Adipocyte (in vitro differentiated cells): ENCODE measurements at regions not wholly inside any gene's neighbourhood (a gene's known extent, or its start where the extent isn't known, plus 50 kb on each side); places are given as distances from the start of the nearest gene placed in this dataset.

ENCODE experiments used
- DNase-seq: peaks from one replicate; pipeline ENCODE4 v3.0.0-alpha.2; 2015; ENCODE audit warnings: low read depth
- H3K27me3 ChIP-seq: replicated peaks from 2 replicates; pipeline ENCODE4 v1.7.0; 2013; ENCODE audit warnings: mild to moderate bottlenecking, low read length, moderate library complexity; ENCODE audit not compliant: control insufficient read depth, insufficient read depth
- H3K36me3 ChIP-seq: 2 replicates; pipeline ENCODE4 v1.7.0; 2013; ENCODE audit warnings: low read length, mild to moderate bottlenecking, moderate library complexity; ENCODE audit not compliant: control insufficient read depth, insufficient read depth, severe bottlenecking
- H3K4me1 ChIP-seq: 2 replicates; pipeline ENCODE4 v1.7.0; 2013; ENCODE audit warnings: mild to moderate bottlenecking, low read length, moderate library complexity; ENCODE audit not compliant: control insufficient read depth, insufficient read depth
- H3K4me3 ChIP-seq: 2 replicates; pipeline ENCODE4 v1.7.0; 2013; ENCODE audit warnings: mild to moderate bottlenecking, low read length, moderate library complexity
- H3K9ac ChIP-seq: 2 replicates; pipeline ENCODE4 v1.7.0; 2013; ENCODE audit warnings: mild to moderate bottlenecking, low read length, moderate library complexity
- H3K9me3 ChIP-seq: 2 replicates; pipeline ENCODE4 v1.7.0; 2013; ENCODE audit warnings: mild to moderate bottlenecking, low read length, moderate library complexity; ENCODE audit not compliant: control insufficient read depth

GRCh38 chr22:33111491-33111890, 53.3 kb upstream of the SYN3 start:
- no peak overlapping the region for H3K9ac ChIP-seq
- no peaks in the 10 kb centered on the region for H3K9me3 ChIP-seq
- no peak for DNase-seq
- no peak overlapping the region for H3K4me3 ChIP-seq
- H3K4me1 ChIP-seq = no peaks in the 10 kb centered on the region
- no peaks in the 10 kb centered on the region for H3K36me3 ChIP-seq
- peaks cover 2% of the 10 kb centered on the region for H3K27me3 ChIP-seq

DNA sequence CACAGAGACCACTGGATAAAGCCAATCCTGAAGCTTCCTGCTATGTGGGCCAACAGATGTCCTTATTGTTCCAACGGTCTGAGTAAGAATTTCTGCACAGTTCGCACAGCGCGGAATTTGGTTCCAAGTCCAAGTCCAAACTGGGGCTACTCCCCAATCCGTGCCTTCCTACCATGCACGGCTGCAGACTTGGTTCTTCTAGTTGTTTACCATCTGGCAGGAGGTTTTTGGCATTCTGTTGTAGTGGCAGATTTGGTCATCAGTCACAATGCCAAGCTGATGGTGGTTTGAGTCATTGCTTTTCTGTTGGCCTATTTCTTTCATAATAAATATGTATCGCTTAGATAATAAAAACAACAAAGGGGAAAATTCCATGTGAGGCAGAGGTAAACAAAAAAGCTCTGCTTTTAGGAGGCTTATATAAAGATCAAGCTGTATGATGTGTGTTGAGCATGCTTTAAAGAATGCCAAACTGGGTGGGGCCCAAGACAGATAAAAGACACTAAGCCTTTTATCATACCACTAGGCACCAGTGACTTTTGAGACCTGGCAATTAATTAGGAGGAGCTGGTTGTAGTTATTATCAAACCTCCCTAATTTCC, 52.5 kb upstream of the SYN3 start:
- Histone ChIP-seq H3K4me3 (no peak overlapping the region), H3K27me3 (peaks cover 2% of the 10 kb centered on the region)

DNA sequence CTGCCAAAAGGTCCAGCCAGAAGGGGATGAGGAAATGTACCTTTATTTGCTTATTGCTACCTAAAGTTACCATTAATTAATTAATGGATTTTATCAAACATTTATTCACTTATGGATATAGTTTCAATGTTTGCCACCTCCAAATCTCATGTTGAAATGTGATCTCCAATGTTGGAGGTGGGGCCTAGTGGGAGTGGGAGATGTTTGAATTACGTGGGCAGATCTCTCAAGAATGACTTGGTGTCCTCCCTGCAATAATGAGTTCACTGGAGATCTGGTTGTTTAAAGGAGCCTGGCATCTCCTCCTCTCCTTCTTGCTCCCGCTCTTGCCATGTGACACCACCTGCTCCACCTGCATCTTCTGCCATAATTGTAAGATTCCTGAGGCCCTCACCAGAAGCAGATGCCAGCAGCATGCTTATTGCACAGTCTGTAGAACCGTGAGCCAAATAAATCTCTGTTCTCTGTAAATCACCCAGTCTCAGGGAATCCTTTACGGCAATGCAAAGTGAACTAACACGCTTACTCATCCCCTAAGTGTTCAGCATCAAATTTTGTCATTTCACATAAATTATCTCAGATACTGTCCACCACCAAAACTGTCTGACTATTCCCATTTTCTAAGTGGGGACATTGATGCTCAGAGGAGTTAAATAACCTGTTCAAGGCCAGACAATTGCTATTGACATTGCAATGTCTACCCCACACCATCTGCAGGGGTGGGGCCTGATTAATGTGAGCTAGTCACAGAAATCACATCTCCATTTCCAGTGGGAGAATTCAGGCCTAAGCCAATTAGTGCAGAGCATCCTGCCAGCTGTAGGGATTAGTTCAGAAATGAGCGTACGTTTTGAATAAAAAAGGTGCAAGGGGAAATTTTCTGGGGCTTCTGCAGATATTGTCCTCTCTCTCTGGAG, 51.6 kb upstream of the SYN3 start:
- Histone ChIP-seq H3K9ac (no peak overlapping the region), H3K36me3 (no peaks in the 10 kb centered on the region), H3K9me3 (no peaks in the 10 kb centered on the region), H3K27me3 (peaks cover 2% of the 10 kb centered on the region), H3K4me1 (peaks cover 4% of the 10 kb centered on the region), H3K4me3 (no peak overlapping the region)
- DNase-seq = no peak

More for the DNA sequence above, 52.5 kb upstream of the SYN3 start:
- Histone ChIP-seq H3K9me3 (no peaks in the 10 kb centered on the region), H3K4me1 (peaks cover 4% of the 10 kb centered on the region), H3K36me3 (no peaks in the 10 kb centered on the region), H3K9ac (no peak overlapping the region)
- DNase-seq = no peak

DNA sequence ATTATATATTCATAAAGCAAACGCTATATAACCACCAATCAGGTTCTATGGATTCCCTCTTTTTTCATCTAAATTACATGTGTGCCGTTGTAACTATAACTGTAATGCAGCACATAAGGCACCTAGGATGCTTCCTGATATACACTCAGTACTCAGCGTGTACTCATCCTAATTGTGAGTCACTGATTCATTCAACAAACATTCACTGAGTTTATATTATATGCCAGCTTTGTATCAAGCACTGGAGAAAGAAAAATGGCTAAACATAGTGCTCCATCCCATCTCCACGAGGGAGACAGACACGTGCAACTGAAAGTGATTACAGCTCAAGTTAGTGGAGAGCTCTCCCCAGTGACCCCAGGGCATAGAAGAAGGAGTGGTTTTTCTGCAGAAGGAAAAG, 49.9 kb upstream of the SYN3 start:
- peaks cover 7% of the 10 kb centered on the region for H3K9me3 ChIP-seq
- H3K36me3 ChIP-seq = no peaks in the 10 kb centered on the region
- no peak for DNase-seq
- H3K27me3 ChIP-seq = peaks cover 2% of the 10 kb centered on the region
- no peak overlapping the region for H3K4me3 ChIP-seq
- H3K4me1 ChIP-seq = peaks cover 4% of the 10 kb centered on the region
- H3K9ac ChIP-seq = no peak overlapping the region
